Calu3 (cell line): ENCODE measurements at regions not wholly inside any gene's neighbourhood (a gene's known extent, or its start where the extent isn't known, plus 50 kb on each side); places are given as distances from the start of the nearest gene placed in this dataset.
A peak's percentile ranks its signal among the peaks of the same experiment; 100 is the strongest.

Experiments used
- BruUV-seq: library from RNA; stranded (reverse); fragments of 400-500 nt; replicated peaks from 2 replicates; lab custom pipeline; 2021; lab: Mats Ljungman, UMichigan
- CTCF ChIA-PET: fragments of 300-600 bp; sonication (Branson Sonifier 250); formaldehyde crosslinking; loops from one replicate; lab custom pipeline; 2022; ENCODE audit warnings: antibody characterized with exemption; lab: Charles Lee
- DNase-seq: peaks from one replicate; pipeline ENCODE4 v3.0.0; 2022
- H3K27ac Mint-ChIP-seq: one replicate; pipeline ENCODE4 v1.8.0; 2022; ENCODE audit warnings: mixed read lengths; ENCODE audit not compliant: unreplicated experiment
- H3K27me3 Mint-ChIP-seq: one replicate; pipeline ENCODE4 v1.8.0; 2022; ENCODE audit warnings: mixed read lengths; ENCODE audit not compliant: unreplicated experiment
- H3K36me3 Mint-ChIP-seq: one replicate; pipeline ENCODE4 v1.8.0; 2022; ENCODE audit warnings: mild to moderate bottlenecking, moderate library complexity, mixed read lengths; ENCODE audit not compliant: insufficient read depth, unreplicated experiment
- H3K4me1 Mint-ChIP-seq: one replicate; pipeline ENCODE4 v1.8.0; 2022; ENCODE audit warnings: mild to moderate bottlenecking, low read depth, mixed read lengths; ENCODE audit not compliant: unreplicated experiment
- H3K4me3 Mint-ChIP-seq: one replicate; pipeline ENCODE4 v1.8.0; 2022; ENCODE audit warnings: mild to moderate bottlenecking, low read depth, moderate library complexity, mixed read lengths; ENCODE audit not compliant: unreplicated experiment
- H3K9me3 Mint-ChIP-seq: one replicate; pipeline ENCODE4 v1.8.0; 2022; ENCODE audit warnings: low read depth, mixed read lengths; ENCODE audit not compliant: unreplicated experiment
- intact Hi-C: fragments of 100-400 bp; cut with micrococcal nuclease; formaldehyde crosslinking; loops from one replicate; pipeline ENCODE4 v1.10.0; 2022; ENCODE audit not compliant: unreplicated experiment
- TF ChIP-seq, protein P1 (sequence below): fragments of 200-600 bp; IDR thresholded peaks from one replicate; pipeline ENCODE4 v1.8.0; 2022; ENCODE audit warnings: antibody characterized with exemption; ENCODE audit not compliant: unreplicated experiment

DNA sequence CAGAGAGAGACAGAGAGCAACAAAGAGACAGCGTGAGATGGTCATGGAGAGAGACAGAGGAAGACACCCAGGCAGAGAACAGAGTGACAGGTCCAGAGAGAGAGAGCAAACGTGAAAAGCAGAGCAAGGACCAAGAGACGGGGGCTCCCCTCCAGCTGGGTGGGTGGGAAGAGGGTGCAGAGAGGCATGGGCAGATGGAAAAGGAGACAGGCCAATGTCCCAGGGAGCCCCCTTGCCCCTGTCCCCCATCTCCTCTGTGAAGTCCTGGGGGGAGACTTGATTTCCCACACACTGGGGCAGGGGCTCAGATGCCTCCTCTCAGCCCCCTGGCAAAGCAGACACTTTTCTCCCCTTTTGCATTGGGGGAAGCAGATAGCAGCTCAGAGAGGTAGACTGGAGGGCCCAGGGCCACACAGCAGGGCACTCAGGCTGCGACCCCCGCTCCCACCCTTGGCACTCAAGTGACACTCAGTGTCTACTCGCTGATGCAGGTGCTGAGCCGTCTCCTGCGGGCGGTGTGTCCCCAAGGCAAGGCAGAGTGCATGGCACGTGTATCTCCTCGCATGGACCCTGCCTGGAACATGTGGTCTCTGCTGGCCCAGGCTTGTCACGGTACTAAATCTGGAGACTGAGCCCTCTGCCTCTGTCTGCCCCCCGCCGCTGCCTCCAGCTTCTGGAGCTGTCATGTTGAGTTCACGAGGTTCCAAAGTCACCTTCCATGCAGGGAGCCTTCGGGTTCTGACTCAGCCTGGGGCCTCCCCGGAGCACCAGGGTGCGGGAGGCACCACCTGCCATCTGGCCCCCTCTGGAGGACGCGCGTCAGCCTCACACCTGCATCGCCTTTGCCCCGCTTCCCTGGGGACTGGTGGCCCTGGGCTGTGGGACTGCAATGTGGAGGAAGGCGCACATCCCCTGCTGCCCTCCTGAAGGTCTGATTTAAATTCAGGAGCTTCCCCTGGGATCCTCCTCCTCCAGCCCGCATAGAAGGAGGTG is 215.9 kb upstream of the GSE1 start:
- H3K4me1 Mint-ChIP-seq, result peaks cover 11% of the 10 kb centered on the region
- intact Hi-C loops, result loop anchor here (10.0 kb wide), 3 partner anchors 92 to 318 kb away; partner anchors contain the start of gene GSE1
- H3K36me3 Mint-ChIP-seq, result no peaks in the 10 kb centered on the region
- DNase-seq, result peak; percentile 83
- H3K9me3 Mint-ChIP-seq, result no peaks in the 10 kb centered on the region
- H3K4me3 Mint-ChIP-seq, result no peak overlapping the region
- no peak overlapping the region for H3K27ac Mint-ChIP-seq
- no TSS peak for BruUV-seq
- H3K27me3 Mint-ChIP-seq, result peaks cover 45% of the 10 kb centered on the region
- TF ChIP-seq, protein P1, sequence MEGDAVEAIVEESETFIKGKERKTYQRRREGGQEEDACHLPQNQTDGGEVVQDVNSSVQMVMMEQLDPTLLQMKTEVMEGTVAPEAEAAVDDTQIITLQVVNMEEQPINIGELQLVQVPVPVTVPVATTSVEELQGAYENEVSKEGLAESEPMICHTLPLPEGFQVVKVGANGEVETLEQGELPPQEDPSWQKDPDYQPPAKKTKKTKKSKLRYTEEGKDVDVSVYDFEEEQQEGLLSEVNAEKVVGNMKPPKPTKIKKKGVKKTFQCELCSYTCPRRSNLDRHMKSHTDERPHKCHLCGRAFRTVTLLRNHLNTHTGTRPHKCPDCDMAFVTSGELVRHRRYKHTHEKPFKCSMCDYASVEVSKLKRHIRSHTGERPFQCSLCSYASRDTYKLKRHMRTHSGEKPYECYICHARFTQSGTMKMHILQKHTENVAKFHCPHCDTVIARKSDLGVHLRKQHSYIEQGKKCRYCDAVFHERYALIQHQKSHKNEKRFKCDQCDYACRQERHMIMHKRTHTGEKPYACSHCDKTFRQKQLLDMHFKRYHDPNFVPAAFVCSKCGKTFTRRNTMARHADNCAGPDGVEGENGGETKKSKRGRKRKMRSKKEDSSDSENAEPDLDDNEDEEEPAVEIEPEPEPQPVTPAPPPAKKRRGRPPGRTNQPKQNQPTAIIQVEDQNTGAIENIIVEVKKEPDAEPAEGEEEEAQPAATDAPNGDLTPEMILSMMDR, result no peak
- CTCF ChIA-PET, result interaction anchor here (0.7 to 2.5 kb wide), 5 partner anchors 19 to 195 kb away, joined by 3 to 8 read pairs (median 4); no protein-coding TSS in a partner anchor

DNA sequence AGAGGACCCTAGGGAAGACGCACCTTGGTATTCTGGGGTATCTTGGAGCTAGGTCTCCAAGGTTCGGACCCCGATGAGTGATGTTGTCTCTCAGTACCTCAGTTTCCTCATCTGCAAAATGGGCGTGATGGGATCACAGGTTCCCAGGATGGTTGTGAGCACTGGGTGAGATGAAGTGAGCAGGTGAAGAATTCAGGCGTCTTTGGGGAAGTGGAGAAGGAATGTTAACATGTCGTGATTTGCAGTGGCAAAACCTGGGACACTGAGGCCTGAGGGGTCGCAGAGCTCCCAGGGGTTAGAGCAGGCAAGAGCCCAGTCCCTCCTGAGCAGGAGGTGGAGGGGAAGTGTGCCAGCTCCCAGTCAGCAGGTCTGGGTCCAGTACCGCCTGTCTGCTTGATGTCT is 215.1 kb upstream of the GSE1 start:
- H3K27me3 Mint-ChIP-seq, result peaks cover 45% of the 10 kb centered on the region
- TF ChIP-seq, protein P1, result no peak
- H3K4me3 Mint-ChIP-seq, result no peak overlapping the region
- no peak overlapping the region for H3K27ac Mint-ChIP-seq
- peaks cover 11% of the 10 kb centered on the region for H3K4me1 Mint-ChIP-seq
- no peaks in the 10 kb centered on the region for H3K9me3 Mint-ChIP-seq
- DNase-seq, result no peak
- BruUV-seq, result no TSS peak
- no peaks in the 10 kb centered on the region for H3K36me3 Mint-ChIP-seq
- CTCF ChIA-PET, result interaction anchor here (0.8 to 2.5 kb wide), 4 partner anchors 18 to 160 kb away, joined by 3 to 8 read pairs (median 4); no protein-coding TSS in a partner anchor
- intact Hi-C loops, result loop anchor here (10.0 kb wide), 3 partner anchors 93 to 317 kb away; partner anchors contain the start of gene GSE1

DNA sequence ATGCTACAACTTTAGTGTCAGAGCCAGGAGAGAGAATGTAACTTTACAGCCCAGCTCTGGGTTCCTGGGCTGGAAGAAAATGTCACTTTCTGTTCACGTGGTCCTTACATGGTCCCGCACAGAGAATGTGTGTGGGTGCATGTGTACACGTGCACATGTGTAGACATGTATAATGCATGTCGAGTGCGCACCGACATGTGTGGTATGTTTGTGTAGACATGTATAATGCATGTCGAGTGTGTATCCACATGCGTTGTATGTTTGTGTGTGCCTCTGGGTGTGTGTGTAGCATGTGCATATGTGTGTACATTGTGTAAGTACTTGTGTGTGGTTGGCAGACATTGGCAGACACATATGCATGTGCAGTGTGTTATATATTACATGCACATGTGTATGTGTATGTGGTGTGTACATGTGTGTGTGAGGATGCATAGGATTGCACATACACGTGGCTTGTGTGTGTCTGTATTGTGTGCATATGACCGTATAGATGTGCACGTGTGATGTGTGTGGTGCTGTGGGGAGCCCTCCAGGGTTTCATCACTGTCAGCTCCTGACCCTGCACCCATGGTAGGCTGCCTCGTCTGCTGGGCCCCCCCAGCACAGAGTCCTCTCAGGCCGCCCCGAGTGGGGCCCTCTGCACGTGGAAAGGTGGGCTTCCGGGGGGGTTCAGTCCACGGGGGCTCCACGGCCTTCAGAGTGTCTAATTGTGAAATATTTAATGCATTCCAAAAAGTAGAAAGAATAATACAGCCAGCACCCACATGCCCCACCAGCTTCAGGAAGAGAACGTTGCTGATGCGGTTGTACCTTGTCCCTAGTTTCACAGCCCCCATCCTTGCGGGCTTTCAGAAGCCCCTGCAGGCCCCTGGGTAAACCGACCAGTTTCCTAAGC is 214.2 kb upstream of the GSE1 start:
- H3K9me3 Mint-ChIP-seq, result no peaks in the 10 kb centered on the region
- H3K27ac Mint-ChIP-seq, result no peak overlapping the region
- intact Hi-C loops, result loop anchor here (10.0 kb wide), 3 partner anchors 94 to 316 kb away; partner anchors contain the start of gene GSE1
- DNase-seq, result no peak
- H3K36me3 Mint-ChIP-seq, result no peaks in the 10 kb centered on the region
- peaks cover 11% of the 10 kb centered on the region for H3K4me1 Mint-ChIP-seq
- CTCF ChIA-PET, result interaction anchor here (1.7 to 2.5 kb wide), 2 partner anchors 17 to 50 kb away, joined by 4 to 8 read pairs; no protein-coding TSS in a partner anchor
- H3K27me3 Mint-ChIP-seq, result peaks cover 45% of the 10 kb centered on the region
- no TSS peak for BruUV-seq
- TF ChIP-seq, protein P1, result no peak
- no peak overlapping the region for H3K4me3 Mint-ChIP-seq
